Natural killer cell (primary cell): ENCODE measurements at regions not wholly inside any gene's neighbourhood (a gene's known extent, or its start where the extent isn't known, plus 50 kb on each side); places are given as distances from the start of the nearest gene placed in this dataset.

Experiments
- ATAC-seq, 3 donors: fragments of 150-1000 bp in 2 of 3; fragments of 200-7000 bp in 1 of 3; cut with Tn5 transposase; 1 replicate in 1 of 3; 2 replicates in 2 of 3; pipeline ENCODE4 v1.10.0; 2021; ENCODE audit warnings: mild to moderate bottlenecking in 2 of 3, moderate library complexity in 2 of 3
- DNase-seq, 2 donors: peaks; one replicate each; pipeline versions ENCODE4 v3.0.0 to v3.0.0-alpha.2; 2013 to 2021; ENCODE audit warnings: mixed read lengths in 1 of 2
- H3K27ac ChIP-seq: one replicate; pipeline ENCODE4 v1.5.1; 2013; ENCODE audit warnings: mild to moderate bottlenecking, low read length
- H3K27me3 ChIP-seq: one replicate; pipeline ENCODE4 v1.6.1; 2013; ENCODE audit warnings: low read length; ENCODE audit not compliant: control insufficient read depth, insufficient read depth
- H3K36me3 ChIP-seq: one replicate; pipeline ENCODE4 v1.6.1; 2013; ENCODE audit warnings: low read length; ENCODE audit not compliant: control insufficient read depth, insufficient read depth
- H3K4me1 ChIP-seq: one replicate; pipeline ENCODE4 v1.6.1; 2013; ENCODE audit warnings: low read length; ENCODE audit not compliant: control insufficient read depth, insufficient read depth
- H3K4me3 ChIP-seq: one replicate; pipeline ENCODE4 v1.5.1; 2013; ENCODE audit warnings: low read length
- H3K9me3 ChIP-seq: one replicate; pipeline ENCODE4 v1.6.1; 2013; ENCODE audit warnings: low read length; ENCODE audit not compliant: control insufficient read depth, insufficient read depth
- H3K27ac Mint-ChIP-seq, 2 donors: one replicate each; pipeline ENCODE4 v1.8.0; 2022; ENCODE audit warnings: mild to moderate bottlenecking in 2 of 2, mixed read lengths in 2 of 2, moderate library complexity in 1 of 2
- H3K27me3 Mint-ChIP-seq, 2 donors: one replicate each; pipeline ENCODE4 v1.8.0; 2022; ENCODE audit warnings: low read depth in 2 of 2, mixed read lengths in 2 of 2
- H3K36me3 Mint-ChIP-seq: one replicate; pipeline ENCODE4 v1.8.0; 2022; ENCODE audit warnings: mixed read lengths
- H3K4me1 Mint-ChIP-seq, 2 donors: one replicate each; pipeline ENCODE4 v1.8.0; 2022; ENCODE audit warnings: mixed read lengths in 2 of 2
- H3K4me3 Mint-ChIP-seq: one replicate; pipeline ENCODE4 v1.8.0; 2022; ENCODE audit warnings: mild to moderate bottlenecking, moderate library complexity, mixed read lengths
- H3K9me3 Mint-ChIP-seq, 2 donors: one replicate each; pipeline ENCODE4 v1.8.0; 2022; ENCODE audit warnings: mixed read lengths in 2 of 2
- WGBS: methylation state at CpG from one replicate; pipeline ENCODE4 v1.1.7; 2013; ENCODE audit warnings: missing lambda C conversion rate; ENCODE audit not compliant: insufficient coverage; 5-methylcytosine and 5-hydroxymethylcytosine counted together
- intact Hi-C: fragments of 100-400 bp; cut with micrococcal nuclease; formaldehyde crosslinking; loops from one replicate; pipeline ENCODE4 v1.14.2; 2022
- TF ChIP-seq, protein P1 (sequence below): fragments of 200-600 bp; IDR thresholded peaks from one replicate; pipeline ENCODE4 v1.8.0; 2022; ENCODE audit warnings: antibody characterized with exemption

DNA sequence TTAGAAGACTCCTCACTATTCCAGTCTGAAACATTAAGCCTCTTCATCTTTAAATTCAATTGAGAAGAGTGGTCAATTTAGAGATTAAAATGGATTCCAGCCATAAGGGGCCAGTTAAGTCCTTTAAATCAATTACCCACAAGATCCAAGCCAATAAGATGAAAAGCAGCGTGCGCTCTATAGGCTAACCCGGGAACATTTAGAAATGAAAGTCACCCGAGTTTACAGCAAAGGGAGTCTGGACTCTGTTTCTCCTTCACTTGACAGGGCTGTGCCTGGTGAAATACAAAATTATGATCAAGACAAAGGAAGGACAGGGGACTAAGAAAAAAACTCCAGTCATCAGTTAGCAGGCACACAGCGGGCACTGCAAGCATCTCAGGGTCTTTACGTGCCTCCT, 393.7 kb downstream of the QKI start:
- H3K27ac Mint-ChIP-seq: no peak overlapping the region
- H3K27ac ChIP-seq: no peak overlapping the region
- no peaks in the 10 kb centered on the region for H3K36me3 ChIP-seq
- no peaks in the 10 kb centered on the region for H3K4me1 Mint-ChIP-seq
- no peak for ATAC-seq
- DNase-seq: no peak
- TF ChIP-seq, protein P1, sequence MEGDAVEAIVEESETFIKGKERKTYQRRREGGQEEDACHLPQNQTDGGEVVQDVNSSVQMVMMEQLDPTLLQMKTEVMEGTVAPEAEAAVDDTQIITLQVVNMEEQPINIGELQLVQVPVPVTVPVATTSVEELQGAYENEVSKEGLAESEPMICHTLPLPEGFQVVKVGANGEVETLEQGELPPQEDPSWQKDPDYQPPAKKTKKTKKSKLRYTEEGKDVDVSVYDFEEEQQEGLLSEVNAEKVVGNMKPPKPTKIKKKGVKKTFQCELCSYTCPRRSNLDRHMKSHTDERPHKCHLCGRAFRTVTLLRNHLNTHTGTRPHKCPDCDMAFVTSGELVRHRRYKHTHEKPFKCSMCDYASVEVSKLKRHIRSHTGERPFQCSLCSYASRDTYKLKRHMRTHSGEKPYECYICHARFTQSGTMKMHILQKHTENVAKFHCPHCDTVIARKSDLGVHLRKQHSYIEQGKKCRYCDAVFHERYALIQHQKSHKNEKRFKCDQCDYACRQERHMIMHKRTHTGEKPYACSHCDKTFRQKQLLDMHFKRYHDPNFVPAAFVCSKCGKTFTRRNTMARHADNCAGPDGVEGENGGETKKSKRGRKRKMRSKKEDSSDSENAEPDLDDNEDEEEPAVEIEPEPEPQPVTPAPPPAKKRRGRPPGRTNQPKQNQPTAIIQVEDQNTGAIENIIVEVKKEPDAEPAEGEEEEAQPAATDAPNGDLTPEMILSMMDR: no peak
- H3K36me3 Mint-ChIP-seq: no peaks in the 10 kb centered on the region
- no peaks in the 10 kb centered on the region for H3K4me1 ChIP-seq
- no peak overlapping the region for H3K4me3 Mint-ChIP-seq
- intact Hi-C loops: no loop called here
- H3K4me3 ChIP-seq: no peak overlapping the region
- WGBS: 94% methylated on average over 6 of the region's 6 CpGs
- no peaks in the 10 kb centered on the region for H3K9me3 Mint-ChIP-seq
- peaks cover 0 to 2% of the 10 kb centered on the region in 2 donors for H3K27me3 Mint-ChIP-seq
- H3K9me3 ChIP-seq: no peaks in the 10 kb centered on the region
- no peaks in the 10 kb centered on the region for H3K27me3 ChIP-seq

DNA sequence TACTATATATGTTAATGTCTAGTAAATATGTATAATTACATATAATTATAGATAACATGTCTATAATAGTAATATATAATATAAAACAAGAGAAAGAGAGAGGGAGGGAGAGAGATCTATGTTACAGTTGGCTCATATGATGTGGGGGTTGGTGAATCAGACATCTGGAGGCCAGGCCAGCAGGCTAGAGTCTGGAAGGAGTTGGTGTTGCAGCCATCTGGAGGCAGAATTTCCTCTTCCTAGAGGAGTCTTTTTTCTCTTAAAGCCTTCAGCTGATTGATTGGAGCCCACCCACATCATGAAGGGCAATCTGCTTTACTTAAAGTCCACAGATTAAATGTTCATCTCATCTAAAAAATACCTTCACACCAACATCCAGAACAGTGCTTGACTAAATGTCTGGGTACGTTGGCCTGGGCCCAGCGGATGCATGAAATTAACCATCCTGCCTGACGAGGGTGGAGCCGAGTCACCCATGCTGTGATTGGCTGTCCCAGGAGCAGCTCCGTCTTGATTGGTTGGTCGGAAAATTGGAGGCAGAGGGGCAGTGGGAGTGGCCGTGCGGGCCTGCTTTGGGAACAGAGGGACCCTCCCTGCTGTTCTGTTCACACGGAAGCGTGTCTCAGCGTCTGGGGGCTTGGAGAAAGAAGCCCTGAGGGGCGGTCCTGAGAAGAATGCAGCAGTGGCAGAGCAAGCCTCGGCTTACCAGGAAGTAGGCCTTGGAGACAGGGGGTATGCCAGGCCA, 392.4 kb downstream of the QKI start:
- no peak overlapping the region for H3K4me3 Mint-ChIP-seq
- Histone ChIP-seq H3K9me3 (no peaks in the 10 kb centered on the region), H3K27ac (no peak overlapping the region), H3K4me1 (no peaks in the 10 kb centered on the region), H3K4me3 (no peak overlapping the region), H3K36me3 (no peaks in the 10 kb centered on the region), H3K27me3 (no peaks in the 10 kb centered on the region)
- H3K27ac Mint-ChIP-seq: no peak overlapping the region
- no peaks in the 10 kb centered on the region for H3K36me3 Mint-ChIP-seq
- ATAC-seq: no peak
- TF ChIP-seq, protein P1: no peak
- no peak for DNase-seq
- 92% methylated on average over 13 of the region's 13 CpGs for WGBS
- H3K27me3 Mint-ChIP-seq: peaks cover 0 to 2% of the 10 kb centered on the region in 2 donors
- intact Hi-C loops: no loop called here
- no peaks in the 10 kb centered on the region for H3K4me1 Mint-ChIP-seq
- no peaks in the 10 kb centered on the region for H3K9me3 Mint-ChIP-seq

DNA sequence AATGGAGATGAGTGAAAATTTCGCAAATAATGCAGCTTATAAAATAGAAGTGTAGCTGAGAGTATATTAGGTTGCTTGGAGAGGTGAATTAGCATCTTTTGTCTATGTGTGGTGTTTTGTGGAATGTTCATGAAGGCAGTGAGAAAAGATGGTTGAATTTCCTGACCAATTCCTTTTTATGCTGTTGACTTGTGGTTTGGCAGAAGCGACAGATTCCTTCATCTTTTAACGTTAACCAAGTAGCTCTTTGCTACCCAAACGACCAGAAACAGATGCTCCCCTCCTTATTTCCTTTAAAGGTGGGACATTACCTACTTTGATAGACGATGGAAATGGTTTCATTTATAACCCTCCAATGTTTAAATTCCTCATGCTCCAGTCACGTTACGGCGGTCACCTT, 390.5 kb downstream of the QKI start:
- no peaks in the 10 kb centered on the region for H3K4me1 ChIP-seq
- Mint-ChIP-seq H3K4me1 (no peaks in the 10 kb centered on the region), H3K27ac (no peak overlapping the region), H3K9me3 (no peaks in the 10 kb centered on the region), H3K36me3 (no peaks in the 10 kb centered on the region), H3K27me3 (peaks cover under 1 to 4% of the 10 kb centered on the region in 2 donors), H3K4me3 (no peak overlapping the region)
- no peak overlapping the region for H3K4me3 ChIP-seq
- intact Hi-C loops: no loop called here
- H3K27me3 ChIP-seq: no peaks in the 10 kb centered on the region
- H3K36me3 ChIP-seq: no peaks in the 10 kb centered on the region
- DNase-seq: no peak
- no peaks in the 10 kb centered on the region for H3K9me3 ChIP-seq
- WGBS: 82% methylated on average over 7 of the region's 8 CpGs
- no peak overlapping the region for H3K27ac ChIP-seq
- TF ChIP-seq, protein P1: no peak
- no peak for ATAC-seq

DNA sequence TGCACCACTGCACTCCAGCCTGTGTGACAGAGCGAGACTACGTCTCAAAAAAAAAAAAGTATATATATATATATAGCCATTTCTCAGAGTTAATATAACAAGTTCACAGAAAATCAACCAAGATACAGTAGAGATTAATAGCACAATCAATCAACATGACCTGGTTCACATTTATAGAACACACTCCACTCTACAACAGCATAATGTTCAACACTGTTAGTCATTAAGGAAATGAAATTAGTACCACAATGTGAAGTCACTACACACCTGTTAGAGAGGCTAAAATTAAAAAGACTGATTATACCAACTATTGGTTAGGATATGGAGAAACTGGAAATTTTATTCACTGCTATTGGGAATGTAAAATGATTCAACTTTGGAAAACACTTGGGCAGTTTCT, 387.7 kb downstream of the QKI start:
- WGBS: no CpG with 5 or more reads among the region's 2 CpGs
- Histone ChIP-seq H3K27me3 (peaks cover 5% of the 10 kb centered on the region), H3K4me1 (no peaks in the 10 kb centered on the region), H3K9me3 (no peaks in the 10 kb centered on the region), H3K4me3 (no peak overlapping the region), H3K36me3 (no peaks in the 10 kb centered on the region), H3K27ac (no peak overlapping the region)
- intact Hi-C loops: no loop called here
- DNase-seq: no peak
- no peak overlapping the region for H3K27ac Mint-ChIP-seq
- peaks cover 13 to 28% of the 10 kb centered on the region in 2 donors for H3K27me3 Mint-ChIP-seq
- H3K36me3 Mint-ChIP-seq: peaks cover 20% of the 10 kb centered on the region
- TF ChIP-seq, protein P1: no peak
- H3K9me3 Mint-ChIP-seq: peaks cover 3 to 5% of the 10 kb centered on the region in 2 donors
- H3K4me3 Mint-ChIP-seq: no peak overlapping the region
- H3K4me1 Mint-ChIP-seq: no peaks in the 10 kb centered on the region
- no peak for ATAC-seq
